ENCODE measurements at regions not wholly inside any gene's neighbourhood (a gene's known extent, or its start where the extent isn't known, plus 50 kb on each side); places are given as distances from the start of the nearest gene placed in this dataset.

GRCh38 chr5:172521338-172521932, 67.1 kb upstream of the SH3PXD2B start:
- 100% methylated on average over 1 of the region's 3 CpGs; no CpG with 5 or more reads in 1 of the 2 experiments for WGBS, 2 experiments (ENCODE audit: insufficient coverage in 1 of 2, insufficient read length in 1 of 2)
- TF ChIP-seq CTCF (conservative IDR thresholded peaks at IDR 0.05), result no peak
- Histone ChIP-seq H3K9me3 (ENCODE audit: control insufficient read depth, low read length) (peaks cover 10% of the 10 kb centered on the region), H3K4me1 (ENCODE audit: control insufficient read depth, insufficient read depth, low read length) (no peaks in the 10 kb centered on the region), H3K27me3 (ENCODE audit: control insufficient read depth, insufficient read depth, low read length, poor library complexity, severe bottlenecking) (peaks cover 5% of the 10 kb centered on the region), H3K4me3 (ENCODE audit: low read length) (no peak overlapping the region), H3K27ac (ENCODE audit: low read depth, low read length) (no peak overlapping the region), H3K9ac (ENCODE audit: extremely low read depth, low read length, poor library complexity, severe bottlenecking) (no peak overlapping the region), H3K36me3 (ENCODE audit: control insufficient read depth, insufficient read depth, low read length) (no peaks in the 10 kb centered on the region)
- no peaks in the 10 kb centered on the region for H3K4me1 Mint-ChIP-seq
- peaks cover 19% of the 10 kb centered on the region for H3K9me3 Mint-ChIP-seq
- no peak for DNase-seq
- no peak overlapping the region for H3K27ac Mint-ChIP-seq
- H3K36me3 Mint-ChIP-seq (ENCODE audit: low read depth), result no peaks in the 10 kb centered on the region
- no peak overlapping the region for H3K4me3 Mint-ChIP-seq
- H3K27me3 Mint-ChIP-seq (ENCODE audit: insufficient read depth), result peaks cover 43% of the 10 kb centered on the region

- H3K4me3 ChIP-seq (ENCODE audit: low read length), result no peak overlapping the region
- DNase-seq, result no peak
- no peaks in the 10 kb centered on the region for H3K27me3 ChIP-seq (ENCODE audit: control insufficient read depth, insufficient read depth, low read length, poor library complexity, severe bottlenecking)
- peaks cover 16% of the 10 kb centered on the region for H3K27me3 Mint-ChIP-seq (ENCODE audit: insufficient read depth)
- H3K4me1 ChIP-seq (ENCODE audit: control insufficient read depth, insufficient read depth, low read length), result no peaks in the 10 kb centered on the region
- H3K9me3 Mint-ChIP-seq, result peaks cover 27% of the 10 kb centered on the region
- no peak overlapping the region for H3K4me3 Mint-ChIP-seq
- no peaks in the 10 kb centered on the region for H3K36me3 ChIP-seq (ENCODE audit: control insufficient read depth, insufficient read depth, low read length)
- H3K9ac ChIP-seq (ENCODE audit: extremely low read depth, low read length, poor library complexity, severe bottlenecking), result no peak overlapping the region
- TF ChIP-seq CTCF (conservative IDR thresholded peaks at IDR 0.05), result no peak
- peaks cover 31% of the 10 kb centered on the region for H3K9me3 ChIP-seq (ENCODE audit: control insufficient read depth, low read length)
- H3K36me3 Mint-ChIP-seq (ENCODE audit: low read depth), result no peaks in the 10 kb centered on the region
- H3K27ac Mint-ChIP-seq, result no peak overlapping the region
- H3K27ac ChIP-seq (ENCODE audit: low read depth, low read length), result no peak overlapping the region
- peaks cover 5% of the 10 kb centered on the region for H3K4me1 Mint-ChIP-seq
Observed at GRCh38 chr5:172511952-172512351, 57.6 kb upstream of the SH3PXD2B start.

GRCh38 chr5:172509405-172509781, 55.1 kb upstream of the SH3PXD2B start:
- Histone ChIP-seq H3K36me3 (ENCODE audit: control insufficient read depth, insufficient read depth, low read length) (no peaks in the 10 kb centered on the region), H3K9me3 (ENCODE audit: control insufficient read depth, low read length) (peaks cover 31% of the 10 kb centered on the region), H3K4me3 (ENCODE audit: low read length) (no peak overlapping the region), H3K27ac (ENCODE audit: low read depth, low read length) (no peak overlapping the region), H3K4me1 (ENCODE audit: control insufficient read depth, insufficient read depth, low read length) (no peaks in the 10 kb centered on the region), H3K27me3 (ENCODE audit: control insufficient read depth, insufficient read depth, low read length, poor library complexity, severe bottlenecking) (no peaks in the 10 kb centered on the region), H3K9ac (ENCODE audit: extremely low read depth, low read length, poor library complexity, severe bottlenecking) (no peak overlapping the region)
- no peak overlapping the region for H3K4me3 Mint-ChIP-seq
- H3K27ac Mint-ChIP-seq, result no peak overlapping the region
- peaks cover 5% of the 10 kb centered on the region for H3K4me1 Mint-ChIP-seq
- peaks cover 17% of the 10 kb centered on the region for H3K27me3 Mint-ChIP-seq (ENCODE audit: insufficient read depth)
- no peaks in the 10 kb centered on the region for H3K36me3 Mint-ChIP-seq (ENCODE audit: low read depth)
- peak; percentile 55 for DNase-seq
- H3K9me3 Mint-ChIP-seq, result peaks cover 27% of the 10 kb centered on the region
- no peak for TF ChIP-seq CTCF (conservative IDR thresholded peaks at IDR 0.05)
- WGBS, 2 experiments (ENCODE audit: insufficient coverage in 1 of 2, insufficient read length in 1 of 2), result 78 to 88% methylated on average over 8 of the region's 8 CpGs
